ENCODE measurements at regions not wholly inside any gene's neighbourhood (a gene's known extent, or its start where the extent isn't known, plus 50 kb on each side); places are given as distances from the start of the nearest gene placed in this dataset.

- Histone ChIP-seq H3K4me3 (ENCODE audit: insufficient read depth, low read depth, low read length) (no peak overlapping the region), H2BK120ac (ENCODE audit: low read depth, low read length) (no peak overlapping the region), H3K4ac (ENCODE audit: low read depth, low read length) (no peak overlapping the region), H2AFZ (replicated peaks; ENCODE audit: low read length, poor library complexity) (no peak overlapping the region), H4K5ac (ENCODE audit: low read depth, low read length) (no peak overlapping the region), H4K91ac (ENCODE audit: insufficient read depth, low read depth, low read length) (no peak overlapping the region), H3K9me3 (ENCODE audit: control insufficient read depth, insufficient read depth, low read length) (0 out of 2 replicates have a peak, but pooled peaks cover 1% of the 10 kb centered on the region), H3K27me3 (ENCODE audit: control insufficient read depth, insufficient read depth, low read length) (no peaks in the 10 kb centered on the region), H2BK5ac (ENCODE audit: low read depth, low read length, poor library complexity, severe bottlenecking) (no peak overlapping the region), H3K56ac (ENCODE audit: extremely low read depth, insufficient read depth, low read length) (no peak overlapping the region), H3K18ac (ENCODE audit: low read depth, low read length) (no peak overlapping the region), H3K27ac (ENCODE audit: insufficient read depth, low read length) (no peak overlapping the region), H3K36me3 (ENCODE audit: control insufficient read depth, insufficient read depth, low read length) (no peaks in the 10 kb centered on the region), H3K14ac (replicated peaks; ENCODE audit: low read depth, low read length) (no peak overlapping the region), H4K8ac (ENCODE audit: low read depth in 2 of 2, low read length in 2 of 2) (no peak overlapping the region), H2BK15ac (ENCODE audit: low read depth, low read length) (no peak overlapping the region), H3K9me1 (ENCODE audit: insufficient read depth, low read length) (no peaks in the 10 kb centered on the region), H4K20me1 (ENCODE audit: insufficient read depth, low read length) (no peaks in the 10 kb centered on the region), H2AK9ac (replicated peaks; ENCODE audit: low read depth, low read length, poor library complexity) (no peak overlapping the region), H3K79me1 (ENCODE audit: low read depth in 1 of 2, low read length in 2 of 2) (no peaks in the 10 kb centered on the region), H3K23ac (ENCODE audit: low read depth, low read length) (no peak overlapping the region), H2BK20ac (ENCODE audit: low read depth, low read length) (no peak overlapping the region), H3K9ac (ENCODE audit: low read depth, low read length) (no peak overlapping the region), H3K4me2 (ENCODE audit: low read depth, low read length) (no peak overlapping the region), H2AK5ac (ENCODE audit: low read depth, low read length) (no peak overlapping the region), H3K4me1 (ENCODE audit: control insufficient read depth, insufficient read depth, low read length) (no peaks in the 10 kb centered on the region)
- ChIA-PET POLR2A (ENCODE audit: unreplicated experiment) (no interaction called here), CTCF (no interaction called here)
- TF ChIP-seq CTCF (conservative IDR thresholded peaks at IDR 0.05; ENCODE audit: low read depth, low read length), result no peak
- TF ChIP-seq MAZ (IDR thresholded peaks at IDR 0.05; ENCODE audit: borderline replicate concordance, low read depth, low read length), result no peak
- TF ChIP-seq USF2 (IDR thresholded peaks at IDR 0.05; ENCODE audit: low read depth, low read length), result no peak
- TF ChIP-seq RFX5 (IDR thresholded peaks at IDR 0.05; ENCODE audit: low read depth, low read length), result no peak
- TF ChIP-seq CHD1 (IDR thresholded peaks at IDR 0.05; ENCODE audit: low read depth, low read length), result no peak
- TF ChIP-seq BHLHE40 (IDR thresholded peaks at IDR 0.05; ENCODE audit: low read depth, low read length), result no peak
- intact Hi-C loops (cut with micrococcal nuclease), result no loop called here
- no TSS peak for BruUV-seq (replicated peaks)
- ATAC-seq (ENCODE audit: low read depth), result no peak
- no peak for DNase-seq
- WGBS, 2 experiments (ENCODE audit: extremely low coverage in 2 of 2, insufficient read length in 1 of 2), result 100% methylated on average over 1 of the region's 1 CpG; no CpG with 5 or more reads in 1 of the 2 experiments
- in situ Hi-C loops (cut with MboI; ENCODE audit: low sequenced_read_pairs), result no loop called here
- dilution Hi-C loops (cut with HindIII; ENCODE audit: low sequenced_read_pairs, unreplicated experiment), result no loop called here
Measured at GRCh38 chr4:45931154-45931553, 192.7 kb downstream of the GABRG1 start.

All from IMR-90 (cell line).